ENCODE measurements at regions not wholly inside any gene's neighbourhood (a gene's known extent, or its start where the extent isn't known, plus 50 kb on each side); places are given as distances from the start of the nearest gene placed in this dataset.

DNA sequence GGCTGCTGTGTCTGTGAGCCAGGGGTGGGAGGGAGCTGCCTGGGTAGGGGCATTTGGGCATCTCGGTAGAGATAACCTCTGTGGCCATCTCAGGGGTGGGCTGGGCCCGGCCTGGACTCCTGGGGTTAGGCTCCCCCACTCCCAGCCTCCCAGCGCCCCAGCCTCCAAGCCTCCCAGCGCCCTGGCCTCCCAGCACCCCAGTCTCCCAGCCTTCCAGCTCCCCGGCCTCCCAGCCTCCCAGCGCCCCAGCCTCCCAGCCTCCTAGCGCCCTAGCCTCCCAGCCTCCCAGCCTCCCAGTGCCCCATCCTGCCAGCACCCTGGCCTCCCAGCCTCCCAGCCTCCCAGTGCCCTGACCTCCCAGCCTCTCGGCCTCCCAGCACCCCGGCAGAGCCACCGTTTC lies 85.1 kb upstream of the TTC34 start:
- DNase-seq: no peak
- no peak overlapping the region for H2AFZ ChIP-seq
- no peak overlapping the region for H3K27ac ChIP-seq
- no peaks in the 10 kb centered on the region for H3K36me3 ChIP-seq (ENCODE audit: low read depth)
- intact Hi-C loops (cut with micrococcal nuclease; ENCODE audit: unreplicated experiment): no loop called here
- no peaks in the 10 kb centered on the region for H3K9me2 ChIP-seq (ENCODE audit: insufficient read depth)
- peaks cover 89% of the 10 kb centered on the region for H3K27me3 ChIP-seq (ENCODE audit: insufficient read depth, low read depth)
- BruUV-seq (replicated peaks): no TSS peak
- no peaks in the 10 kb centered on the region for H3F3A ChIP-seq (ENCODE audit: insufficient read depth, low read depth)
- no peaks in the 10 kb centered on the region for H3K4me1 ChIP-seq (replicated peaks; ENCODE audit: insufficient read depth)
- TF ChIP-seq, protein P1, sequence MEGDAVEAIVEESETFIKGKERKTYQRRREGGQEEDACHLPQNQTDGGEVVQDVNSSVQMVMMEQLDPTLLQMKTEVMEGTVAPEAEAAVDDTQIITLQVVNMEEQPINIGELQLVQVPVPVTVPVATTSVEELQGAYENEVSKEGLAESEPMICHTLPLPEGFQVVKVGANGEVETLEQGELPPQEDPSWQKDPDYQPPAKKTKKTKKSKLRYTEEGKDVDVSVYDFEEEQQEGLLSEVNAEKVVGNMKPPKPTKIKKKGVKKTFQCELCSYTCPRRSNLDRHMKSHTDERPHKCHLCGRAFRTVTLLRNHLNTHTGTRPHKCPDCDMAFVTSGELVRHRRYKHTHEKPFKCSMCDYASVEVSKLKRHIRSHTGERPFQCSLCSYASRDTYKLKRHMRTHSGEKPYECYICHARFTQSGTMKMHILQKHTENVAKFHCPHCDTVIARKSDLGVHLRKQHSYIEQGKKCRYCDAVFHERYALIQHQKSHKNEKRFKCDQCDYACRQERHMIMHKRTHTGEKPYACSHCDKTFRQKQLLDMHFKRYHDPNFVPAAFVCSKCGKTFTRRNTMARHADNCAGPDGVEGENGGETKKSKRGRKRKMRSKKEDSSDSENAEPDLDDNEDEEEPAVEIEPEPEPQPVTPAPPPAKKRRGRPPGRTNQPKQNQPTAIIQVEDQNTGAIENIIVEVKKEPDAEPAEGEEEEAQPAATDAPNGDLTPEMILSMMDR (conservative IDR thresholded peaks at IDR 0.05): no peak
- TF ChIP-seq EZH2 (IDR thresholded peaks at IDR 0.05; ENCODE audit: low read depth): no peak
- H3K9me3 ChIP-seq (ENCODE audit: insufficient read depth, low read depth): no peaks in the 10 kb centered on the region
- no peak overlapping the region for H3K4me3 ChIP-seq
- H4K20me1 ChIP-seq (ENCODE audit: insufficient read depth): no peaks in the 10 kb centered on the region
- H3K79me2 ChIP-seq (ENCODE audit: low read depth): no peaks in the 10 kb centered on the region
- no peak overlapping the region for H3K4me2 ChIP-seq
- ChIA-PET CTCF (no interaction called here), POLR2A (ENCODE audit: unreplicated experiment) (no interaction called here)

DNA sequence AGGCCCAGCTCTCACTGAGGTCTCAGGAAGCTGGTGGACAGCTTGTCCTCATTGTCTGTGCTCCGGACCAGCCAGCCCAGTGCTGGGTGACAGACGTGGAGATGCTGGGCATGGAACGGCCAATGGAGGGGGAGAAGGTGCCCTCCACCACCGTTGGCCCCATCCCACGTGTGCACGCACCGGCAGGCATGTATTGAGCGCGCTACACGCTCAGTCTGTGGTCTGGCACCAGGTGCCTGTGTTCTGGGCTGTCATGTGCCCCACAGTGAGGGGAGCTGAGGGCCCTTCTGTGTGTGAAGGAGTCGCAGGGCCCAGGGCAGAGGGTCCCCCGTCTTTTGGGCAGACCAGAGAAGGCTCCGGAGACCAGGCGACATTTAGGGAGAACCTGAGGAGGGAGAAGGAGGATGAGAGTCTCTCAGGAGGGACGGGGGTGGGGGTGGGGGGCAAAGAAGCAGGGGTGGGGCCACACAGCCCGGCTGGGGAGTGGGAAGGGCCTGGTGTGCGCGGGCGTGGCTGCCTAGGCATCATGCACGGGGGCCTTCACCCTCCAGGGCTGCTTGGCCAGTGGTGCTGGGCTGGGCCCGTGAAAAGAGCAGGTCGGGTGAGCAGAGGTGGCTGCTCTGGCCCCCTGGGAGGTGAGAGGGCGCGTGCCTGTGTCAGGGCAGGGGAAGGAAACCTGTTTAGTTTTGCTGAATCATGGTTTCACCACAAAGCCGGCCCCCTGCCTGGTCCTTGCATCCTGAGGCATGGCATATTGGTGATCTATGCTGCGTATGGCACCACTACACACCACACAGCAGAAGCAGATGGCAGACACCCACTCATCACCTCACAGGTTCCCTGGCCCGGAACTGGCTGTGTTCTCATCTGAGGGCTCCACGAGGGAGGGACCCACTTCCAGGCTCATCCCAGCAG lies 86.7 kb upstream of the TTC34 start:
- H3K4me2 ChIP-seq: no peak overlapping the region
- intact Hi-C loops (cut with micrococcal nuclease; ENCODE audit: unreplicated experiment): no loop called here
- ChIA-PET CTCF (no interaction called here), POLR2A (ENCODE audit: unreplicated experiment) (no interaction called here)
- H3K79me2 ChIP-seq (ENCODE audit: low read depth): no peaks in the 10 kb centered on the region
- no peak overlapping the region for H3K4me3 ChIP-seq
- no peaks in the 10 kb centered on the region for H3K9me3 ChIP-seq (ENCODE audit: insufficient read depth, low read depth)
- H2AFZ ChIP-seq: no peak overlapping the region
- no peaks in the 10 kb centered on the region for H4K20me1 ChIP-seq (ENCODE audit: insufficient read depth)
- DNase-seq: no peak
- H3K9me2 ChIP-seq (ENCODE audit: insufficient read depth): no peaks in the 10 kb centered on the region
- no TSS peak for BruUV-seq (replicated peaks)
- H3K27me3 ChIP-seq (ENCODE audit: insufficient read depth, low read depth): peaks cover 86% of the 10 kb centered on the region
- H3K4me1 ChIP-seq (replicated peaks; ENCODE audit: insufficient read depth): no peaks in the 10 kb centered on the region
- H3K36me3 ChIP-seq (ENCODE audit: low read depth): no peaks in the 10 kb centered on the region
- no peak overlapping the region for H3K27ac ChIP-seq
- TF ChIP-seq, protein P1 (conservative IDR thresholded peaks at IDR 0.05): no peak
- TF ChIP-seq EZH2 (IDR thresholded peaks at IDR 0.05; ENCODE audit: low read depth): no peak
- H3F3A ChIP-seq (ENCODE audit: insufficient read depth, low read depth): no peaks in the 10 kb centered on the region

DNA sequence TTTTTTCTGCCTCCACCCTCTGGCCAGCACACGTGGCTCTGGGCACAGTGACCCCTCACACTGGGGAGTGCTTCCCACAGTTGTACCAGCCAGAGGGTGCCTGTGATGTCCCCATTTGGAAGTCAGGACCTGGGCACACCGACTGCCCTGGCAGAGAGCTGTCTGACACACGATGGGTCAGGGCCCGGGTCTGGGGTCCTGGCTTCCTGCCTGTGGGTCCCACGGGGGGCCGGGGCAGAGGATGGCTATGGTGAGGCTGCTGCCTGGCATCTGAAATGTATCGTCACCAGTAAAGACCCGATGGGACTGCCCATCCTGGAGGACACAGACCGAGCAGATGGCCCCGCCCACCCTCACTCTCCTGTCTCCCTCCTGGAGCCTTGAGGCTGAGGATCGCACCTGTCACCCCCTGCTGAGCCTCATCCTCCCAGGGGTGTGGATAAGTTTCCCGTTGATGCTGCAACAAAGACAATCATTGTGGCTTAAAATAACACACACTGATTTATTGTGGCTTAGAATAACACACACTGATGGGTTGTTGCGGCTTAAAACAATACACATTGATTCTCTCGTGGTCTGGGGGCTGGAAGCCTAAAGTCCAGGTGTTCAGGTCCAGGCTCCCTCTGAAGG lies 88.8 kb upstream of the TTC34 start:
- H3F3A ChIP-seq (ENCODE audit: insufficient read depth, low read depth): no peaks in the 10 kb centered on the region
- TF ChIP-seq EZH2 (IDR thresholded peaks at IDR 0.05; ENCODE audit: low read depth): no peak; the same call in 1 of the 2 replicates
- TF ChIP-seq, protein P1 (conservative IDR thresholded peaks at IDR 0.05): no peak
- ChIA-PET POLR2A (ENCODE audit: unreplicated experiment) (no interaction called here), CTCF (no interaction called here)
- H3K79me2 ChIP-seq (ENCODE audit: low read depth): no peaks in the 10 kb centered on the region
- no peak overlapping the region for H3K4me3 ChIP-seq
- H3K36me3 ChIP-seq (ENCODE audit: low read depth): no peaks in the 10 kb centered on the region
- peaks cover 83% of the 10 kb centered on the region for H3K27me3 ChIP-seq (ENCODE audit: insufficient read depth, low read depth)
- no peak overlapping the region for H3K27ac ChIP-seq
- no peaks in the 10 kb centered on the region for H3K9me3 ChIP-seq (ENCODE audit: insufficient read depth, low read depth)
- no peaks in the 10 kb centered on the region for H3K4me1 ChIP-seq (replicated peaks; ENCODE audit: insufficient read depth)
- no peak for DNase-seq
- H3K9me2 ChIP-seq (ENCODE audit: insufficient read depth): no peaks in the 10 kb centered on the region
- BruUV-seq (replicated peaks): no TSS peak
- H2AFZ ChIP-seq: no peak overlapping the region
- H4K20me1 ChIP-seq (ENCODE audit: insufficient read depth): no peaks in the 10 kb centered on the region
- no peak overlapping the region for H3K4me2 ChIP-seq
- intact Hi-C loops (cut with micrococcal nuclease; ENCODE audit: unreplicated experiment): no loop called here

All from PC-9 (cell line).